ENCODE measurements at regions not wholly inside any gene's neighbourhood (a gene's known extent, or its start where the extent isn't known, plus 50 kb on each side); places are given as distances from the start of the nearest gene placed in this dataset.

GRCh38 chr9:16214677-16215352 lies 655.7 kb downstream of the BNC2 start:
- TF ChIP-seq EZH2phosphoT487 (IDR thresholded peaks at IDR 0.05) (no peak), EZH2 (IDR thresholded peaks at IDR 0.05) (no peak)
- TF ChIP-seq, protein P1, sequence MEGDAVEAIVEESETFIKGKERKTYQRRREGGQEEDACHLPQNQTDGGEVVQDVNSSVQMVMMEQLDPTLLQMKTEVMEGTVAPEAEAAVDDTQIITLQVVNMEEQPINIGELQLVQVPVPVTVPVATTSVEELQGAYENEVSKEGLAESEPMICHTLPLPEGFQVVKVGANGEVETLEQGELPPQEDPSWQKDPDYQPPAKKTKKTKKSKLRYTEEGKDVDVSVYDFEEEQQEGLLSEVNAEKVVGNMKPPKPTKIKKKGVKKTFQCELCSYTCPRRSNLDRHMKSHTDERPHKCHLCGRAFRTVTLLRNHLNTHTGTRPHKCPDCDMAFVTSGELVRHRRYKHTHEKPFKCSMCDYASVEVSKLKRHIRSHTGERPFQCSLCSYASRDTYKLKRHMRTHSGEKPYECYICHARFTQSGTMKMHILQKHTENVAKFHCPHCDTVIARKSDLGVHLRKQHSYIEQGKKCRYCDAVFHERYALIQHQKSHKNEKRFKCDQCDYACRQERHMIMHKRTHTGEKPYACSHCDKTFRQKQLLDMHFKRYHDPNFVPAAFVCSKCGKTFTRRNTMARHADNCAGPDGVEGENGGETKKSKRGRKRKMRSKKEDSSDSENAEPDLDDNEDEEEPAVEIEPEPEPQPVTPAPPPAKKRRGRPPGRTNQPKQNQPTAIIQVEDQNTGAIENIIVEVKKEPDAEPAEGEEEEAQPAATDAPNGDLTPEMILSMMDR (IDR thresholded peaks at IDR 0.05): no peak
- no peak for DNase-seq (ENCODE audit: low spot score)
- Histone ChIP-seq H3K9ac (no peak overlapping the region), H2AFZ (replicated peaks) (no peak overlapping the region), H3K4me3 (no peak overlapping the region), H3K4me2 (no peak overlapping the region), H3K9me3 (ENCODE audit: low read depth) (no peaks in the 10 kb centered on the region), H3K4me1 (no peaks in the 10 kb centered on the region), H3K36me3 (no peaks in the 10 kb centered on the region), H3K79me2 (ENCODE audit: low read depth) (no peaks in the 10 kb centered on the region), H3K27me3 (no peaks in the 10 kb centered on the region), H3K27ac (no peak overlapping the region), H3F3A (ENCODE audit: low read depth) (no peaks in the 10 kb centered on the region), H4K20me1 (ENCODE audit: low read depth) (no peaks in the 10 kb centered on the region)
- no peaks in the 10 kb centered on the region for H3K36me3 Mint-ChIP-seq
- H3K4me1 Mint-ChIP-seq: peaks cover 11% of the 10 kb centered on the region
- no peaks in the 10 kb centered on the region for H3K9me3 Mint-ChIP-seq
- H3K27ac Mint-ChIP-seq: no peak overlapping the region
- H3K4me3 Mint-ChIP-seq: no peak overlapping the region
- H3K27me3 Mint-ChIP-seq (ENCODE audit: insufficient read depth, low read depth): peaks cover 3% of the 10 kb centered on the region

DNA sequence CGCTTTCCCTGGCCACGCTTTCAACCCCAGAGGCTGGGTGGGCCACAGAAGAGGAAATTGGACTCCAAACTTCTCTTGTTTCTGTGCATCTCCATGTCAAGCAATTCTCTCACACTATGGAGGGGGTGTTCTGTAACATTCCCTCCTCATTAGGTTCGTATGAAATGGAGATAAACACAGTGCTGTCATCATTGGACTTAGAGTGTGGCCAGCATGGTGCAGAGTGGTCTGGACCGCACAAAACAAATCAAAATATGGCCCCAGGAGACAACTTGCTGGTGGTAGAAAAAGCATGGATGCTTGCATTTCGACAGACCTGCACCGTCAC lies 655.2 kb downstream of the BNC2 start:
- no peak overlapping the region for H3K27ac ChIP-seq
- Mint-ChIP-seq H3K9me3 (no peaks in the 10 kb centered on the region), H3K4me1 (peaks cover 11% of the 10 kb centered on the region), H3K27ac (no peak overlapping the region), H3K4me3 (no peak overlapping the region), H3K27me3 (ENCODE audit: insufficient read depth, low read depth) (peaks cover 7% of the 10 kb centered on the region), H3K36me3 (no peaks in the 10 kb centered on the region)
- no peak overlapping the region for H3K4me3 ChIP-seq
- H3K36me3 ChIP-seq: no peaks in the 10 kb centered on the region
- no peaks in the 10 kb centered on the region for H4K20me1 ChIP-seq (ENCODE audit: low read depth)
- H3K9ac ChIP-seq: no peak overlapping the region
- TF ChIP-seq EZH2phosphoT487 (IDR thresholded peaks at IDR 0.05): no peak
- TF ChIP-seq EZH2 (IDR thresholded peaks at IDR 0.05): no peak
- TF ChIP-seq, protein P1 (IDR thresholded peaks at IDR 0.05): no peak
- H3K4me1 ChIP-seq: no peaks in the 10 kb centered on the region
- no peaks in the 10 kb centered on the region for H3F3A ChIP-seq (ENCODE audit: low read depth)
- DNase-seq (ENCODE audit: low spot score): no peak
- no peaks in the 10 kb centered on the region for H3K9me3 ChIP-seq (ENCODE audit: low read depth)
- no peaks in the 10 kb centered on the region for H3K27me3 ChIP-seq
- no peaks in the 10 kb centered on the region for H3K79me2 ChIP-seq (ENCODE audit: low read depth)
- no peak overlapping the region for H3K4me2 ChIP-seq
- no peak overlapping the region for H2AFZ ChIP-seq (replicated peaks)

DNA sequence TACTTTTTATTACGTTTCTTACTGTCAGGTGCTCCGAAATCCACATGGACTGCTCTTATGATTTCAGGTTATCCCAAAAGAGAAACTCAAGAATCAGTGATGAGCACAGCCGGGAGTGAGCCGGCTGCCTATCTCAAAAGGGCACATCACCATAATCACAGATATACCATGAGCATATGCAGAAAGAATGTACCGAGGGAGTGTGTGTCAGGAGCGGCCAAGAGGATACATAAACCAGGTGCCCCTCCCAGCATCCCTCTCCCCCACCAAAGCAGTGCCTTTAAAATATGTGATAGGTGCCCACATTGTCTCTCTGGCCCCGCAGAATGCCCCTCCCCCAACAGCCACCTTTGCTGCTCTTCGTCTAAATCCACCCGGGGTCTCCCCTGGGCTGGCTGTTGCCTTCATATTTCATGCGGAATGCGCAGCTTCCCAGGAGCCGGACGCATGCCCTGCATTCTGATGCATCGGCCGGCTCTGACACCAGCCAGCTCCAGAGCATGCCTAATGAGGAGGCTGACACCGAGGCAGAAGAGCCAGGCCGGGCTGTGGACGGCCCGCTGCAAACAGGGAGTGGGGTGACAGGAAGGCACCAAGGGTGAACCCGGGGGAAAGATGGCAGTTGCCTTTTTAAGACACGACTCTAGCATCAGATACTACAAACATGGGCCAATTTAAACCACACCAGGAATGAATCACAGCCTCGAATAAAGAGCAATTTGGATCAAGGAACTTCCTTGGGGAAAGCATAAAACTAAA lies 652.3 kb downstream of the BNC2 start:
- no peaks in the 10 kb centered on the region for H3K36me3 Mint-ChIP-seq

More for the DNA sequence above, 652.3 kb downstream of the BNC2 start:
- TF ChIP-seq EZH2phosphoT487 (IDR thresholded peaks at IDR 0.05) (no peak), EZH2 (IDR thresholded peaks at IDR 0.05) (no peak)
- TF ChIP-seq, protein P1 (IDR thresholded peaks at IDR 0.05): no peak
- H3K4me2 ChIP-seq: no peak overlapping the region
- no peaks in the 10 kb centered on the region for H3K36me3 ChIP-seq
- H3K4me3 ChIP-seq: no peak overlapping the region
- no peaks in the 10 kb centered on the region for H3K27me3 ChIP-seq
- H3K4me1 Mint-ChIP-seq: peaks cover 17% of the 10 kb centered on the region
- H3K27ac Mint-ChIP-seq: no peak overlapping the region
- no peak overlapping the region for H3K9ac ChIP-seq
- H3K27me3 Mint-ChIP-seq (ENCODE audit: insufficient read depth, low read depth): peaks cover 7% of the 10 kb centered on the region
- H3K79me2 ChIP-seq (ENCODE audit: low read depth): no peaks in the 10 kb centered on the region
- DNase-seq (ENCODE audit: low spot score): no peak
- no peaks in the 10 kb centered on the region for H4K20me1 ChIP-seq (ENCODE audit: low read depth)
- H3K9me3 Mint-ChIP-seq: no peaks in the 10 kb centered on the region
- no peak overlapping the region for H2AFZ ChIP-seq (replicated peaks)
- peaks cover 14% of the 10 kb centered on the region for H3K4me1 ChIP-seq
- H3K4me3 Mint-ChIP-seq: no peak overlapping the region
- no peak overlapping the region for H3K27ac ChIP-seq
- no peaks in the 10 kb centered on the region for H3F3A ChIP-seq (ENCODE audit: low read depth)
- no peaks in the 10 kb centered on the region for H3K9me3 ChIP-seq (ENCODE audit: low read depth)
